ENCODE measurements at regions not wholly inside any gene's neighbourhood (a gene's known extent, or its start where the extent isn't known, plus 50 kb on each side); places are given as distances from the start of the nearest gene placed in this dataset.

- TF ChIP-seq CHD7 (IDR thresholded peaks at IDR 0.05; ENCODE audit: insufficient replicate concordance, low read length) (peak; percentile 85), CHD2 (IDR thresholded peaks at IDR 0.05; ENCODE audit: low read length) (no peak)
These were observed 79.4 kb downstream of the ZIC5 start (continued) for GRCh38 chr13:99892196-99892613.

All from H1 (cell line).